Nephron progenitor cell (in vitro differentiated cells): ENCODE measurements at regions not wholly inside any gene's neighbourhood (a gene's known extent, or its start where the extent isn't known, plus 50 kb on each side); places are given as distances from the start of the nearest gene placed in this dataset.

Experiments
- DNase-seq: peaks from one replicate; pipeline ENCODE4 v3.0.0; 2021
- H3K27ac Mint-ChIP-seq: 2 replicates; pipeline ENCODE4 v1.8.0; 2021; ENCODE audit warnings: mild to moderate bottlenecking, moderate library complexity, mixed read lengths
- H3K27me3 Mint-ChIP-seq: 2 replicates; pipeline ENCODE4 v1.8.0; 2021; ENCODE audit warnings: mild to moderate bottlenecking, low read depth, mixed read lengths; ENCODE audit not compliant: poor library complexity
- H3K36me3 Mint-ChIP-seq: 2 replicates; pipeline ENCODE4 v1.8.0; 2021; ENCODE audit warnings: low read depth, mixed read lengths
- H3K4me1 Mint-ChIP-seq: 2 replicates; pipeline ENCODE4 v1.8.0; 2021; ENCODE audit warnings: mixed read lengths
- H3K4me3 Mint-ChIP-seq: 2 replicates; pipeline ENCODE4 v1.8.0; 2021; ENCODE audit warnings: mild to moderate bottlenecking, moderate library complexity, mixed read lengths
- H3K9me3 Mint-ChIP-seq: 2 replicates; pipeline ENCODE4 v1.8.0; 2021; ENCODE audit warnings: mild to moderate bottlenecking, moderate library complexity, mixed read lengths
- CTCF ChIP-seq: fragments of 200-600 bp; sonication (generic); IDR thresholded peaks from 2 replicates; pipeline ENCODE4 v1.5.0; 2021; ENCODE audit warnings: antibody characterized with exemption

- DNase-seq, result no peak
- Mint-ChIP-seq H3K36me3 (no peaks in the 10 kb centered on the region), H3K27me3 (no peaks in the 10 kb centered on the region), H3K27ac (no peak overlapping the region), H3K9me3 (no peaks in the 10 kb centered on the region), H3K4me3 (no peak overlapping the region), H3K4me1 (no peaks in the 10 kb centered on the region)
- TF ChIP-seq CTCF, result no peak
Measured at GRCh38 chr2:41241325-41242000, 789.6 kb upstream of the SLC8A1 start.

DNA sequence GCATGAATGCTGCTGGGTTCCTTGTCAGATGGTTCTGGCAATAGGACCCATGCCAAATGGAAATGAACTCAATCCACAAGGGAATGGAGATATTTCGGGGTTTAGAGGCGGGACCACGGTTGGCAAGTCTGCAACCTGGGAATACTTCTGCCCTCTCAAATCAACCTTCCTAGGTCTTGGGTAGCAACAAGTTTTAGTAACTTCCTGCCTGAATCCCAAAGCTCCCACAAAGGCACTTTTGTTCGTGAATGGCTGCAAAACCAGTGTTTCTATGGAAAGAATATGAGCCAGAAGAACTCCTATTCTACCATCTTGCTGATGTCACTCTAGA is 790.1 kb upstream of the SLC8A1 start:
- Mint-ChIP-seq H3K27ac (no peak overlapping the region), H3K36me3 (no peaks in the 10 kb centered on the region), H3K4me3 (no peak overlapping the region), H3K27me3 (no peaks in the 10 kb centered on the region), H3K9me3 (no peaks in the 10 kb centered on the region), H3K4me1 (no peaks in the 10 kb centered on the region)
- DNase-seq, result no peak
- TF ChIP-seq CTCF, result no peak

- Mint-ChIP-seq H3K4me1 (no peaks in the 10 kb centered on the region), H3K27ac (no peak overlapping the region), H3K36me3 (no peaks in the 10 kb centered on the region), H3K9me3 (no peaks in the 10 kb centered on the region), H3K4me3 (no peak overlapping the region), H3K27me3 (no peaks in the 10 kb centered on the region)
- no peak for TF ChIP-seq CTCF
- DNase-seq, result no peak
Measured at GRCh38 chr2:41267929-41268659, 779.7 kb upstream of the PKDCC start.

- Mint-ChIP-seq H3K27ac (no peak overlapping the region), H3K4me3 (no peak overlapping the region)
- TF ChIP-seq CTCF, result no peak
Measured at GRCh38 chr2:41283079-41283775, 764.6 kb upstream of the PKDCC start.

GRCh38 chr2:41293491-41293890 is 754.3 kb upstream of the PKDCC start:
- no peak for TF ChIP-seq CTCF
- no peak overlapping the region for H3K4me3 Mint-ChIP-seq
- no peak overlapping the region for H3K27ac Mint-ChIP-seq
- H3K27me3 Mint-ChIP-seq, result peaks cover 4% of the 10 kb centered on the region
- no peaks in the 10 kb centered on the region for H3K4me1 Mint-ChIP-seq
- DNase-seq, result no peak
- H3K36me3 Mint-ChIP-seq, result no peaks in the 10 kb centered on the region
- peaks cover 4% of the 10 kb centered on the region for H3K9me3 Mint-ChIP-seq

More at GRCh38 chr2:41283079-41283775, 764.6 kb upstream of the PKDCC start:
- no peak for DNase-seq
- Mint-ChIP-seq H3K36me3 (no peaks in the 10 kb centered on the region), H3K4me1 (no peaks in the 10 kb centered on the region), H3K9me3 (no peaks in the 10 kb centered on the region), H3K27me3 (peaks cover 7% of the 10 kb centered on the region)
